Heart left ventricle (tissue), 16 donors: ENCODE measurements at regions not wholly inside any gene's neighbourhood (a gene's known extent, or its start where the extent isn't known, plus 50 kb on each side); places are given as distances from the start of the nearest gene placed in this dataset.

Source experiments
- ATAC-seq, 4 donors: fragments of 200-7000 bp; cut with Tn5 transposase; one replicate each; pipeline ENCODE4 v1.9.1; 2020 to 2022; ENCODE audit warnings: moderate library complexity in 4 of 4, mild to moderate bottlenecking in 3 of 4, moderate number of reproducible peaks in 1 of 4
- DNase-seq, 5 donors: peaks; one replicate each; pipeline ENCODE4 v3.0.0-alpha.2; 2020
- H3K27ac ChIP-seq, 12 donors: fragments of 200-600 bp; sonication (generic) in 4 of 12; one replicate each; pipeline versions ENCODE4 v1.5.0 to v1.8.0; 2016 to 2022; ENCODE audit warnings: mild to moderate bottlenecking in 2 of 12
- H3K27me3 ChIP-seq, 9 donors: fragments of 200-600 bp; sonication (generic) in 2 of 9; one replicate each; pipeline versions ENCODE4 v1.5.1 to v1.8.0; 2016 to 2022; ENCODE audit warnings: mild to moderate bottlenecking in 3 of 9
- H3K36me3 ChIP-seq, 9 donors: fragments of 200-600 bp; sonication (generic) in 2 of 9; one replicate each; pipeline versions ENCODE4 v1.5.0 to v1.8.0; 2018 to 2022; ENCODE audit warnings: mild to moderate bottlenecking in 2 of 9
- H3K4me1 ChIP-seq, 12 donors: fragments of 200-600 bp; sonication (generic) in 4 of 12; one replicate each; pipeline versions ENCODE4 v1.5.0 to v1.8.0; 2016 to 2022; ENCODE audit warnings: mild to moderate bottlenecking in 3 of 12
- H3K4me3 ChIP-seq, 12 donors: fragments of 200-600 bp; sonication (generic) in 4 of 12; one replicate each; pipeline versions ENCODE4 v1.5.0 to v1.8.0; 2017 to 2022; ENCODE audit warnings: mild to moderate bottlenecking in 9 of 12, moderate library complexity in 4 of 12
- H3K9me3 ChIP-seq, 12 donors: fragments of 200-600 bp; sonication (generic) in 4 of 12; one replicate each; pipeline versions ENCODE4 v1.5.0 to v1.8.0; 2016 to 2022; ENCODE audit warnings: mild to moderate bottlenecking in 1 of 12
- POLR2A ChIP-seq, 2 donors: fragments of 450-650 bp; IDR thresholded peaks; one replicate each; pipeline ENCODE4 v1.6.1; 2017; ENCODE audit warnings: antibody characterized with exemption in 2 of 2, mild to moderate bottlenecking in 2 of 2, moderate library complexity in 2 of 2
- whole genome bisulfite sequencing, 4 donors: extraction: QIAGEN DNeasy Blood & Tissue Kit in 2 of 4; methylation state at CpG; one replicate each; pipeline versions ENCODE4 v1.1.5 to v1.1.7; 2013 to 2018; 5-methylcytosine and 5-hydroxymethylcytosine counted together
- intact Hi-C, 10 donors: fragments of 100-400 bp; cut with DNase I; formaldehyde crosslinking; loops; one replicate each; pipeline versions ENCODE4 v1.11.1 to v1.14.2; 2022
- TF ChIP-seq, protein P1 (sequence below), 12 donors: fragments of 200-600 bp; sonication (generic) in 4 of 12; IDR thresholded peaks; one replicate each; pipeline versions ENCODE4 v1.5.0 to v1.8.0; 2018 to 2022; ENCODE audit warnings: antibody characterized with exemption in 12 of 12, mild to moderate bottlenecking in 5 of 12
- donor health status: ischemic (EF 13 %, LVEDD 7.1; RV severe dilation, severe dysfunction).
- donor health status: healthy with polysubstance abuse.
- donor health status: DM: no; HTN: yes; CAD: no.
- donor health status: DM: no; HTN: no; CAD: no.
- donor health status: ischemic (EF 25% LVEDD 6.9; RV normal size, moderate dysfunction).
- donor health status: ischemic (EF 25% LVEDD 5.7; RV mildly dilated, moderate dysfunction).
- donor health status: healthy.
- donor health status: DM: yes; HTN: yes; CAD: no.
- donor health status: ischemic (EF 35%, LVEDD 5.7; RV mildly dilated, moderate dysfunction).
- donor health status: nonischemic (EF 11% LVEDD 7.7; RV severe dilation, severe dysfunction).
- donor health status: DM: yes; HTN: yes; CAD: no.
- donor health status: PGD.
- donor health status: ischemic (EF 29% LVEDD 5.4; RV normal size, mild dysfunction).
- donor health status: nonischemic (EF 23%, LVEDD 6.1; RV moderate dilation, normal function).

DNA sequence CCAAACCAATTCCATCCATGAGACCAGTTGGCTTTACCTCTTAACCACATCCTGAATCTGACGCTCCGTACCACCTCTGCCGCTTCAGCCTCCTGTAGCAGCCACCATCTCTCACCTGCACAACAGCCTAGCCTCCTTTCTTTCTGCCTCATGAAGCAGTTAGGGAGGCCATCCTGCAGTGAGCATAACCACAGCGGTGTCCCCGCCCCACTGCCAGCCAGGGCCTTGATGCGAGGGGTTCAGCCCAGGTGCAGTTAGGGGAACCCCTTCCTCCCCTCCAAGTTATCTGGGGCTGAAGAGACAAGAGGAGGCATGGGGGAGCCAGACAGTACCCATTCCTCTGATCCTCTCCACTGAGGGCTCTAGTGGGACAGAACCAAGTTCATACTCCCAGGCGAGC is 167.0 kb downstream of the C5orf15 start:
- Histone ChIP-seq H3K4me3 (no peak overlapping the region), H3K9me3 (no peaks in the 10 kb centered on the region), H3K36me3 (no peaks in the 10 kb centered on the region), H3K4me1 (no peaks in the 10 kb centered on the region), H3K27me3 (peaks cover 0 to 3% (median 0%) of the 10 kb centered on the region in 9 donors), H3K27ac (no peak overlapping the region)
- ATAC-seq: no peak
- intact Hi-C loops: no loop called here
- WGBS, 4 donors: 91 to 99% (median 93%) methylated on average over 6 to 7 of the region's 7 CpGs
- TF ChIP-seq POLR2A (IDR thresholded peaks at IDR 0.05): no peak
- TF ChIP-seq, protein P1, sequence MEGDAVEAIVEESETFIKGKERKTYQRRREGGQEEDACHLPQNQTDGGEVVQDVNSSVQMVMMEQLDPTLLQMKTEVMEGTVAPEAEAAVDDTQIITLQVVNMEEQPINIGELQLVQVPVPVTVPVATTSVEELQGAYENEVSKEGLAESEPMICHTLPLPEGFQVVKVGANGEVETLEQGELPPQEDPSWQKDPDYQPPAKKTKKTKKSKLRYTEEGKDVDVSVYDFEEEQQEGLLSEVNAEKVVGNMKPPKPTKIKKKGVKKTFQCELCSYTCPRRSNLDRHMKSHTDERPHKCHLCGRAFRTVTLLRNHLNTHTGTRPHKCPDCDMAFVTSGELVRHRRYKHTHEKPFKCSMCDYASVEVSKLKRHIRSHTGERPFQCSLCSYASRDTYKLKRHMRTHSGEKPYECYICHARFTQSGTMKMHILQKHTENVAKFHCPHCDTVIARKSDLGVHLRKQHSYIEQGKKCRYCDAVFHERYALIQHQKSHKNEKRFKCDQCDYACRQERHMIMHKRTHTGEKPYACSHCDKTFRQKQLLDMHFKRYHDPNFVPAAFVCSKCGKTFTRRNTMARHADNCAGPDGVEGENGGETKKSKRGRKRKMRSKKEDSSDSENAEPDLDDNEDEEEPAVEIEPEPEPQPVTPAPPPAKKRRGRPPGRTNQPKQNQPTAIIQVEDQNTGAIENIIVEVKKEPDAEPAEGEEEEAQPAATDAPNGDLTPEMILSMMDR (IDR thresholded peaks at IDR 0.05): no peak
- no peak for DNase-seq

DNA sequence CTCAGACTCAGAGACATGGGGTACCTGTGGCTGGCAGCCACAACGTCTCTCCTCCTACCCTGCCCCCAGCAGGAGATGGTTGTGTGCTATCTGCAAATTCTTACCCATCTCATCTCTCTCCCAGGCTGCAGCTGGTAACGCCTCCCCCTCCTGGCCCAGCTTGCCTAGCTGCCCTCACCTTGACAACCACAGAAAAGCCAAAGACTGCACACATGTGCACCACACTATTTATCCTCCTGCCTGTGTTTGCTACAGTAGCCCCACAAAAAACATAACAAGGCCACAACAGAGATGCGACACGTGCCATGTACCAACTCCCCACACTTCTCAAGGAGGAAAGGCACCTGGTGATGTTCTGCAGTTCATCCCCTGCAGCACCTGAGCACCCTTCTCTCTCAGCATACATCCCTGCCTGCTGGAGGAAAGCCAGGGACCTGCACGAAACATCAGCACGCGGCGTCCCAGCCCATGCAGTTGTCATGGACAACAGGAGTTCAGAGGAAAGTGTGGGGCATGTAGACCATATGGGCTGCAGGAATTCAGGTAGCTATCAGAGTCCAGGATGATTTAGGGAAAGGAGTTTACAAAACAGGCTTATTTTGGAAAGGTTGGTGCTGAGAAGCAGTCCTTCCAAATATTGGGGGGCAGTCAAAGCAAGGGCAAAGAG is 168.7 kb downstream of the C5orf15 start:
- DNase-seq (no peak), ATAC-seq (no peak)
- H3K4me1 ChIP-seq: no peaks in the 10 kb centered on the region
- no peak overlapping the region for H3K27ac ChIP-seq
- no peaks in the 10 kb centered on the region for H3K36me3 ChIP-seq
- TF ChIP-seq, protein P1 (IDR thresholded peaks at IDR 0.05): no peak
- TF ChIP-seq POLR2A (IDR thresholded peaks at IDR 0.05): no peak
- no peaks in the 10 kb centered on the region for H3K9me3 ChIP-seq
- intact Hi-C loops: no loop called here
- H3K27me3 ChIP-seq: peaks cover 0 to 3% (median 0%) of the 10 kb centered on the region in 9 donors
- 74 to 91% (median 80%) methylated on average over 7 to 8 of the region's 8 CpGs for WGBS, 4 donors
- no peak overlapping the region for H3K4me3 ChIP-seq

DNA sequence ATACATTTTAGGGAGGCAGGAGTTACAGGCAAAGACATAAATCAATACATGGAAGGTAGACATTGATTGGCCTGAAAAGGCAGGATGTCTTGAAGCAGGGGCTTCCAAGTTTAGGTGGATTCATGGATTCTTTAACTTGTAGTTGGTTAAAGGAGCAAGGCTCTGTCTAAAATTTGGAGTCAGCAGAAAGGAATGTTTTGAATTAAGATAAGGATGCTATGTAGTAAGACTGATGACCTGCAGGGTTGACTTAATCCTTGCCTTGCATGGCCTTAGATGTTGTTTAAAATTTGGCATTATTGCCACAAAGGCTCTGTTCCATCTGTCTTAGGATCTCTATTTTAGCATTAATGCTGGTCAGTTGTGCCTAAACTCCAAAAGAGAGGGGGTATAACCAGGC is 171.3 kb downstream of the C5orf15 start:
- TF ChIP-seq POLR2A (IDR thresholded peaks at IDR 0.05): no peak
- TF ChIP-seq, protein P1 (IDR thresholded peaks at IDR 0.05): no peak
- DNase-seq (no peak), ATAC-seq (no peak)
- H3K27me3 ChIP-seq: peaks cover 0 to 3% (median 0%) of the 10 kb centered on the region in 9 donors
- no peaks in the 10 kb centered on the region for H3K36me3 ChIP-seq
- H3K9me3 ChIP-seq: no peaks in the 10 kb centered on the region
- no peak overlapping the region for H3K27ac ChIP-seq
- intact Hi-C loops: no loop called here
- H3K4me1 ChIP-seq: no peaks in the 10 kb centered on the region
- H3K4me3 ChIP-seq: no peak overlapping the region

DNA sequence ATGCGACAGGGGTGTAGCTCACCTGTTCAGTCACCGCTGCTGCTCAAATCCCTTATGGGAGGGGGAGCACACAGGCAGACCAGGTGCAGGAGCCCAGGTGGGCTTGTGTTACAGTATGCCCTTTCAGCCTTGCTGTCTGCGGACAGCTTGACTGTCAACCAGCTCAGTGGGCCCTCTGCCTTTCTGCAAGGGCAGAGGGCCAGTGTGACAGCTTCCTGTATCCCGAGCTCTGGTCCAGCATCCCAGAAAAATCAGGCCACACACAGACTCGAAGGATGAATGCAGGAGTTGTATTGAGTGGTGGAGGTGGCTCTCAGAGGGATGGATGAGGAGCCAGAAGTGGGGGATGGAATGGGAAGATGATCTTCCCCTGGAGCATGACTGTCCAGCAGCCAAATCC is 172.2 kb downstream of the C5orf15 start:
- peaks cover 0 to 3% (median 0%) of the 10 kb centered on the region in 9 donors for H3K27me3 ChIP-seq
- intact Hi-C loops: no loop called here
- ATAC-seq (no peak), DNase-seq (no peak)
- H3K4me3 ChIP-seq: no peak overlapping the region
- WGBS, 4 donors: 64 to 82% (median 77%) methylated on average over 5 of the region's 5 CpGs
- H3K27ac ChIP-seq: no peak overlapping the region
- no peaks in the 10 kb centered on the region for H3K36me3 ChIP-seq
- no peaks in the 10 kb centered on the region for H3K4me1 ChIP-seq
- TF ChIP-seq, protein P1 (IDR thresholded peaks at IDR 0.05): no peak
- TF ChIP-seq POLR2A (IDR thresholded peaks at IDR 0.05): no peak
- H3K9me3 ChIP-seq: no peaks in the 10 kb centered on the region
